H1 (cell line): ENCODE measurements at regions not wholly inside any gene's neighbourhood (a gene's known extent, or its start where the extent isn't known, plus 50 kb on each side); places are given as distances from the start of the nearest gene placed in this dataset.

Experiments used
- EZH2 ChIP-seq: fragments of 200-600 bp; sonication (generic); IDR thresholded peaks from 2 replicates; pipeline ENCODE4 v1.7.1; 2012; ENCODE audit warnings: low read depth, mild to moderate bottlenecking, moderate library complexity, low read length, inconsistent platforms; ENCODE audit not compliant: severe bottlenecking
- GTF2F1 ChIP-seq: IDR thresholded peaks from 2 replicates; pipeline ENCODE4 v1.6.1; 2012; ENCODE audit warnings: low read depth, low read length, improper control_type of control experiment, borderline replicate concordance
- JUN ChIP-seq: IDR thresholded peaks from 2 replicates; pipeline ENCODE4 v1.6.1; 2011; ENCODE audit warnings: low read depth, mild to moderate bottlenecking, improper control_type of control experiment, low read length
- KDM5A ChIP-seq: fragments of 200-600 bp; IDR thresholded peaks from 2 replicates; pipeline ENCODE4 v1.7.1; 2012; ENCODE audit warnings: mild to moderate bottlenecking, low read length, inconsistent platforms, mixed read lengths
- POLR2A ChIP-seq, 2 experiments: IDR thresholded peaks; 1 replicate in 1 of 2; 2 replicates in 1 of 2; pipeline ENCODE4 v1.6.1; 2011; ENCODE audit warnings: low read depth in 2 of 2, low read length in 2 of 2, mild to moderate bottlenecking in 2 of 2; ENCODE audit errors: control extremely low read depth in 1 of 2
- POLR2AphosphoS5 ChIP-seq: IDR thresholded peaks from 2 replicates; pipeline ENCODE4 v1.6.1; 2011; ENCODE audit warnings: low read depth, low read length
- YY1 ChIP-seq: IDR thresholded peaks from 2 replicates; pipeline ENCODE4 v1.6.1; 2011; ENCODE audit warnings: low read depth, mild to moderate bottlenecking, low read length
- ZNF274 ChIP-seq: IDR thresholded peaks from 2 replicates; pipeline ENCODE4 v1.7.0; 2012; ENCODE audit warnings: low read length, borderline replicate concordance; ENCODE audit errors: extremely low read depth
- TF ChIP-seq, protein P1 (sequence below), 3 experiments: IDR thresholded peaks; 1 replicate in 2 of 3; 2 replicates in 1 of 3; pipeline versions ENCODE4 v1.5.1 to v1.6.1; 2011; ENCODE audit warnings: low read length in 3 of 3, mild to moderate bottlenecking in 3 of 3, inconsistent platforms in 2 of 3, low read depth in 1 of 3, moderate library complexity in 1 of 3; ENCODE audit not compliant: insufficient read depth in 1 of 3; ENCODE audit errors: control extremely low read depth in 1 of 3
- TF ChIP-seq, protein P2 (sequence below): IDR thresholded peaks from 2 replicates; pipeline ENCODE4 v1.6.1; 2012; ENCODE audit warnings: inconsistent platforms
- TF ChIP-seq, protein P3 (sequence below): IDR thresholded peaks from 2 replicates; pipeline ENCODE4 v1.6.1; 2012; ENCODE audit warnings: inconsistent platforms
- TF ChIP-seq, protein P4 (sequence below): IDR thresholded peaks from 2 replicates; pipeline ENCODE4 v1.6.1; 2011; ENCODE audit warnings: low read length, improper control_type of control experiment

DNA sequence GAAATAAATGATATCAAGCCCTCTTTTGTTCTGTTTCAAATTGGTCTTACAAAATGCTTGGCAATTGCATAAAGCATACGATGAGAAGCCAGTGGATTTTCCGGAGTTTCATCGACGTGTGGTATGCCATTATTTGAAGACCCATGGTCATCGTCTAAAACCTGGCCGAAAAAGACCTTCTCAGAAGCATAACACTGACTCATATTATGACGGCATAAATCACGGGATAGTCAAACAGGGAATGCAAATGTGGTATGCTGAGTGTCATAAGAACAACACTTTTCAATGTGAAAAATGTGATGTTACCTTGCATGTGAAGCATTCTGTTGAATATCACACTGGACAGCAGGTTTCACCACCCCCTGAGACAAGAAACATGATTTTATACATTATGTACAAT, 695.2 kb downstream of the GRXCR1 start:
- no peak for TF ChIP-seq GTF2F1
- TF ChIP-seq, protein P1, sequence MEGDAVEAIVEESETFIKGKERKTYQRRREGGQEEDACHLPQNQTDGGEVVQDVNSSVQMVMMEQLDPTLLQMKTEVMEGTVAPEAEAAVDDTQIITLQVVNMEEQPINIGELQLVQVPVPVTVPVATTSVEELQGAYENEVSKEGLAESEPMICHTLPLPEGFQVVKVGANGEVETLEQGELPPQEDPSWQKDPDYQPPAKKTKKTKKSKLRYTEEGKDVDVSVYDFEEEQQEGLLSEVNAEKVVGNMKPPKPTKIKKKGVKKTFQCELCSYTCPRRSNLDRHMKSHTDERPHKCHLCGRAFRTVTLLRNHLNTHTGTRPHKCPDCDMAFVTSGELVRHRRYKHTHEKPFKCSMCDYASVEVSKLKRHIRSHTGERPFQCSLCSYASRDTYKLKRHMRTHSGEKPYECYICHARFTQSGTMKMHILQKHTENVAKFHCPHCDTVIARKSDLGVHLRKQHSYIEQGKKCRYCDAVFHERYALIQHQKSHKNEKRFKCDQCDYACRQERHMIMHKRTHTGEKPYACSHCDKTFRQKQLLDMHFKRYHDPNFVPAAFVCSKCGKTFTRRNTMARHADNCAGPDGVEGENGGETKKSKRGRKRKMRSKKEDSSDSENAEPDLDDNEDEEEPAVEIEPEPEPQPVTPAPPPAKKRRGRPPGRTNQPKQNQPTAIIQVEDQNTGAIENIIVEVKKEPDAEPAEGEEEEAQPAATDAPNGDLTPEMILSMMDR (IDR thresholded peaks at IDR 0.05; ENCODE audit: control extremely low read depth in 1 of 3, insufficient read depth in 1 of 3, low read depth in 1 of 3, low read length in 3 of 3): no peak
- no peak for TF ChIP-seq POLR2AphosphoS5
- TF ChIP-seq KDM5A: no peak
- no peak for TF ChIP-seq POLR2A (IDR thresholded peaks at IDR 0.05; ENCODE audit: control extremely low read depth in 1 of 2, low read depth in 2 of 2, low read length in 2 of 2)
- TF ChIP-seq, protein P2, sequence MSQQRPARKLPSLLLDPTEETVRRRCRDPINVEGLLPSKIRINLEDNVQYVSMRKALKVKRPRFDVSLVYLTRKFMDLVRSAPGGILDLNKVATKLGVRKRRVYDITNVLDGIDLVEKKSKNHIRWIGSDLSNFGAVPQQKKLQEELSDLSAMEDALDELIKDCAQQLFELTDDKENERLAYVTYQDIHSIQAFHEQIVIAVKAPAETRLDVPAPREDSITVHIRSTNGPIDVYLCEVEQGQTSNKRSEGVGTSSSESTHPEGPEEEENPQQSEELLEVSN: no peak
- no peak for TF ChIP-seq ZNF274
- TF ChIP-seq YY1: no peak
- TF ChIP-seq, protein P3, sequence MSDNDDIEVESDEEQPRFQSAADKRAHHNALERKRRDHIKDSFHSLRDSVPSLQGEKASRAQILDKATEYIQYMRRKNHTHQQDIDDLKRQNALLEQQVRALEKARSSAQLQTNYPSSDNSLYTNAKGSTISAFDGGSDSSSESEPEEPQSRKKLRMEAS: no peak
- TF ChIP-seq EZH2: no peak
- TF ChIP-seq, protein P4, sequence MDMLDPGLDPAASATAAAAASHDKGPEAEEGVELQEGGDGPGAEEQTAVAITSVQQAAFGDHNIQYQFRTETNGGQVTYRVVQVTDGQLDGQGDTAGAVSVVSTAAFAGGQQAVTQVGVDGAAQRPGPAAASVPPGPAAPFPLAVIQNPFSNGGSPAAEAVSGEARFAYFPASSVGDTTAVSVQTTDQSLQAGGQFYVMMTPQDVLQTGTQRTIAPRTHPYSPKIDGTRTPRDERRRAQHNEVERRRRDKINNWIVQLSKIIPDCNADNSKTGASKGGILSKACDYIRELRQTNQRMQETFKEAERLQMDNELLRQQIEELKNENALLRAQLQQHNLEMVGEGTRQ: no peak
- TF ChIP-seq JUN: no peak
